ENCODE measurements at regions not wholly inside any gene's neighbourhood (a gene's known extent, or its start where the extent isn't known, plus 50 kb on each side); places are given as distances from the start of the nearest gene placed in this dataset.

DNA sequence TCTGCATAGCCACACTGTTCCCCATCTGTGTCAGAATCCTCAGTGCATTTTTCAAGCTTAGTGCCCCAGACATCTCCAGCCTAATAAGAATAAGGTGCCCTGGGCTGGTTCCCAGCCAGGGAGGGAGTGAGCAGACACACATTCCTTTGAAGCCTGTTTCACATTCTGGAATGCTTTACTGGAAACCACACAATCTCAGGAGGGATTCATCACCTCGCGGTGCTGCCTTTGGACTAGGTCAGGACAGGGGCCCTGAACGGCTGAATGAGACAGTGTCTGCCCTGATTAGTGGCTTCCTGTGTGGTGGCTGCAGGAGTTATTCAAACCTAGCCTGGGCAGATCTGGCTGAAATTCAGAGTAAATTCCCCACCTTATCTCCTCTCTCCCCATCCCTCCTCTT, 108.0 kb upstream of the LDAH start:
- no peaks in the 10 kb centered on the region for H3K9me3 ChIP-seq (ENCODE audit: control insufficient read depth, low read depth, low read length)

DNA sequence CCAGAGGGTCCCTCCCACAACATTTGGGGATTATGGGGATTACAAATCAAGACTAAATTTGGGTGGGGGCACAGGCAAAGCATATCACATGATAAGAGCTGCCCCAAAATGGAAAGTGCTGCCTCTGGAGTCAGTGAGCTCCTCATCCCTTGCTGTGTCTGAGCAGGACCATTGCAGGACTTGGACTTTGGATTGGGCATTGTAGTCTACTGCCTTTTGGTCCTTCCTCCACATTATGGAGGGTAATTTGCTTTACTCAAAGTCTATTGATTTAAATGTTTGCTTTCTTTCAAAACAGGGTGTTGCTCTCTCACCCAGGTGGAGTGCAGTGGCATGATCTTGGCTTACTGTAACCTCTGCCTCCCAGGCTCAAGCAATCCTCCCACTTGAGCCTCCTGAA, 106.8 kb upstream of the LDAH start:
- Histone ChIP-seq H3K4me1 (ENCODE audit: control insufficient read depth, extremely low read depth, insufficient read depth, low read length) (peaks cover 14% of the 10 kb centered on the region), H3K9ac (ENCODE audit: control insufficient read depth, extremely low read depth, insufficient read depth, low read length) (no peak overlapping the region), H3K9me1 (ENCODE audit: control insufficient read depth, extremely low read depth, insufficient read depth, low read length) (no peaks in the 10 kb centered on the region), H3K4me2 (ENCODE audit: control insufficient read depth, extremely low read depth, insufficient read depth, low read depth, low read length) (no peak overlapping the region), H3K4me3 (ENCODE audit: control insufficient read depth in 2 of 3, extremely low read depth in 1 of 3, insufficient read depth in 2 of 3, low read depth in 1 of 3, low read length in 3 of 3) (no peak overlapping the region), H3K27me3 (ENCODE audit: control insufficient read depth, extremely low read depth, insufficient read depth, low read length) (no peaks in the 10 kb centered on the region), H3K9me3 (ENCODE audit: control insufficient read depth, low read depth, low read length) (no peaks in the 10 kb centered on the region), H2AFZ (ENCODE audit: control insufficient read depth, low read length) (no peak overlapping the region), H4K20me1 (ENCODE audit: control insufficient read depth, extremely low read depth, insufficient read depth, low read length) (no peaks in the 10 kb centered on the region), H3K27ac (ENCODE audit: control insufficient read depth, insufficient read depth, low read length) (no peak overlapping the region), H3K79me2 (ENCODE audit: control insufficient read depth, insufficient read depth, low read length) (no peaks in the 10 kb centered on the region), H3K36me3 (ENCODE audit: control insufficient read depth in 2 of 2, extremely low read depth in 1 of 2, insufficient read depth in 2 of 2, low read length in 2 of 2) (no peaks in the 10 kb centered on the region)
- FAIRE-seq (no peak), DNase-seq (ENCODE audit: low read depth, low spot score) (no peak)
- dilution Hi-C loops (cut with MboI; ENCODE audit: extremely low pct_ligation_motif_present, low sequenced_read_pairs) = no loop called here
- TF ChIP-seq, protein P1, sequence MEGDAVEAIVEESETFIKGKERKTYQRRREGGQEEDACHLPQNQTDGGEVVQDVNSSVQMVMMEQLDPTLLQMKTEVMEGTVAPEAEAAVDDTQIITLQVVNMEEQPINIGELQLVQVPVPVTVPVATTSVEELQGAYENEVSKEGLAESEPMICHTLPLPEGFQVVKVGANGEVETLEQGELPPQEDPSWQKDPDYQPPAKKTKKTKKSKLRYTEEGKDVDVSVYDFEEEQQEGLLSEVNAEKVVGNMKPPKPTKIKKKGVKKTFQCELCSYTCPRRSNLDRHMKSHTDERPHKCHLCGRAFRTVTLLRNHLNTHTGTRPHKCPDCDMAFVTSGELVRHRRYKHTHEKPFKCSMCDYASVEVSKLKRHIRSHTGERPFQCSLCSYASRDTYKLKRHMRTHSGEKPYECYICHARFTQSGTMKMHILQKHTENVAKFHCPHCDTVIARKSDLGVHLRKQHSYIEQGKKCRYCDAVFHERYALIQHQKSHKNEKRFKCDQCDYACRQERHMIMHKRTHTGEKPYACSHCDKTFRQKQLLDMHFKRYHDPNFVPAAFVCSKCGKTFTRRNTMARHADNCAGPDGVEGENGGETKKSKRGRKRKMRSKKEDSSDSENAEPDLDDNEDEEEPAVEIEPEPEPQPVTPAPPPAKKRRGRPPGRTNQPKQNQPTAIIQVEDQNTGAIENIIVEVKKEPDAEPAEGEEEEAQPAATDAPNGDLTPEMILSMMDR (optimal IDR thresholded peaks at IDR 0.05 in 1 of 3, IDR thresholded peaks at IDR 0.05 in 1 of 3, conservative IDR thresholded peaks at IDR 0.05 in 1 of 3; ENCODE audit: extremely low read depth in 1 of 3, insufficient read depth in 2 of 3, low read length in 3 of 3) = no peak
- TF ChIP-seq EZH2 (IDR thresholded peaks at IDR 0.05; ENCODE audit: low read length) = no peak

More for the DNA sequence above, 108.0 kb upstream of the LDAH start:
- Histone ChIP-seq H3K4me3 (ENCODE audit: control insufficient read depth in 2 of 3, extremely low read depth in 1 of 3, insufficient read depth in 2 of 3, low read depth in 1 of 3, low read length in 3 of 3) (no peak overlapping the region), H3K9ac (ENCODE audit: control insufficient read depth, extremely low read depth, insufficient read depth, low read length) (no peak overlapping the region), H3K27me3 (ENCODE audit: control insufficient read depth, extremely low read depth, insufficient read depth, low read length) (no peaks in the 10 kb centered on the region), H2AFZ (ENCODE audit: control insufficient read depth, low read length) (no peak overlapping the region), H3K9me1 (ENCODE audit: control insufficient read depth, extremely low read depth, insufficient read depth, low read length) (no peaks in the 10 kb centered on the region), H4K20me1 (ENCODE audit: control insufficient read depth, extremely low read depth, insufficient read depth, low read length) (no peaks in the 10 kb centered on the region), H3K27ac (ENCODE audit: control insufficient read depth, insufficient read depth, low read length) (no peak overlapping the region), H3K4me2 (ENCODE audit: control insufficient read depth, extremely low read depth, insufficient read depth, low read depth, low read length) (peak overlapping the region; percentile 35), H3K36me3 (ENCODE audit: control insufficient read depth in 2 of 2, extremely low read depth in 1 of 2, insufficient read depth in 2 of 2, low read length in 2 of 2) (no peaks in the 10 kb centered on the region), H3K79me2 (ENCODE audit: control insufficient read depth, insufficient read depth, low read length) (no peaks in the 10 kb centered on the region), H3K4me1 (ENCODE audit: control insufficient read depth, extremely low read depth, insufficient read depth, low read length) (peaks cover 14% of the 10 kb centered on the region)
- FAIRE-seq (peak; percentile 97), DNase-seq (ENCODE audit: low read depth, low spot score) (peak; percentile 50)
- TF ChIP-seq, protein P1 (optimal IDR thresholded peaks at IDR 0.05 in 1 of 3, IDR thresholded peaks at IDR 0.05 in 1 of 3, conservative IDR thresholded peaks at IDR 0.05 in 1 of 3; ENCODE audit: extremely low read depth in 1 of 3, insufficient read depth in 2 of 3, low read length in 3 of 3) = no peak
- no peak for TF ChIP-seq EZH2 (IDR thresholded peaks at IDR 0.05; ENCODE audit: low read length)
- dilution Hi-C loops (cut with MboI; ENCODE audit: extremely low pct_ligation_motif_present, low sequenced_read_pairs) = no loop called here
